MCF 10A (cell line): ENCODE measurements at regions not wholly inside any gene's neighbourhood (a gene's known extent, or its start where the extent isn't known, plus 50 kb on each side); places are given as distances from the start of the nearest gene placed in this dataset.
"Not testable (repeated sequence)": the region's sequence is repeated elsewhere in the genome, so short reads cannot be mapped to it uniquely, and the experiment has no call there.

Experiments
- BruUV-seq: library from RNA; stranded (reverse); fragments of 400-500 nt; replicated peaks from 2 replicates; lab custom pipeline; 2021; lab: Mats Ljungman, UMichigan
- CTCF ChIA-PET: fragments of 300-600 bp; sonication (Branson Sonifier 250); formaldehyde crosslinking; extraction: SDS; loops from one replicate; lab custom pipeline; 2021; ENCODE audit warnings: antibody characterized with exemption, inconsistent platforms; lab: Yijun Ruan, JAX
- POLR2A ChIA-PET: fragments of 300-600, 350-650 bp; sonication (Branson Sonifier 250); formaldehyde crosslinking; extraction: SDS; loops from one replicate; lab custom pipeline; 2020; ENCODE audit warnings: antibody characterized with exemption, inconsistent platforms; lab: Yijun Ruan, JAX
- DNase-seq: peaks from one replicate; pipeline ENCODE4 v3.0.0-alpha.2; 2018; ENCODE audit not compliant: unreplicated experiment
- H3K27ac Mint-ChIP-seq: one replicate; pipeline ENCODE4 v1.8.0; 2022; ENCODE audit warnings: mild to moderate bottlenecking, low read depth, mixed read lengths; ENCODE audit not compliant: unreplicated experiment
- H3K27me3 Mint-ChIP-seq: one replicate; pipeline ENCODE4 v1.8.0; 2022; ENCODE audit warnings: mixed read lengths; ENCODE audit not compliant: insufficient read depth, unreplicated experiment
- H3K36me3 Mint-ChIP-seq: one replicate; pipeline ENCODE4 v1.8.0; 2022; ENCODE audit warnings: mild to moderate bottlenecking, moderate library complexity, mixed read lengths; ENCODE audit not compliant: insufficient read depth, unreplicated experiment
- H3K4me1 Mint-ChIP-seq: one replicate; pipeline ENCODE4 v1.8.0; 2022; ENCODE audit warnings: mixed read lengths; ENCODE audit not compliant: insufficient read depth, unreplicated experiment
- H3K4me3 Mint-ChIP-seq: one replicate; pipeline ENCODE4 v1.8.0; 2022; ENCODE audit warnings: mild to moderate bottlenecking, moderate library complexity, mixed read lengths; ENCODE audit not compliant: unreplicated experiment
- H3K9me3 Mint-ChIP-seq: one replicate; pipeline ENCODE4 v1.8.0; 2022; ENCODE audit warnings: mixed read lengths; ENCODE audit not compliant: unreplicated experiment
- CTCF ChIP-seq: fragments of 200-600 bp; IDR thresholded peaks from one replicate; pipeline ENCODE4 v1.8.0; 2022; ENCODE audit warnings: antibody characterized with exemption, mild to moderate bottlenecking; ENCODE audit not compliant: unreplicated experiment
- intact Hi-C: fragments of 100-400 bp; cut with micrococcal nuclease; formaldehyde crosslinking; loops from 2 replicates; pipeline ENCODE4 v1.14.1; 2022

DNA sequence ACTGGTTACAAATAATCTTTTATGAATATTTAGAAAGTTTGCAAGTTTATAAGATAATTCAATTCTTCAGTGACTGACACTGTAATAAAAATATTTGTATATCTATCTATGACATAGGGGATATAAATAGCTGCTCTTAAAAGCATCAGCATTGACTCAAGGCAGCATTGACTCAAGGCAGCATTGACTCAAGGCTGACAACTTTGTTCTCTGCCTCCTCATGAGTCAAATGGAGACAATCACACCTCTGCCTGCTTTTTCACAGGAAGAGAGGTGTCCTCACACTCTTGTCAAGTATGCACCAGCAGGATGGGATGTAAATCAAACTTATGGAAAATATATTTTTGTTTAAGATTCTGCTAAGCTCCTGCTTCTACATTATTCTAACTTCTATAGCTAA lies 1173.1 kb downstream of the NSUN3 start:
- H3K27me3 Mint-ChIP-seq = peaks cover 74% of the 10 kb centered on the region
- H3K4me1 Mint-ChIP-seq = no peaks in the 10 kb centered on the region
- BruUV-seq = no TSS peak

DNA sequence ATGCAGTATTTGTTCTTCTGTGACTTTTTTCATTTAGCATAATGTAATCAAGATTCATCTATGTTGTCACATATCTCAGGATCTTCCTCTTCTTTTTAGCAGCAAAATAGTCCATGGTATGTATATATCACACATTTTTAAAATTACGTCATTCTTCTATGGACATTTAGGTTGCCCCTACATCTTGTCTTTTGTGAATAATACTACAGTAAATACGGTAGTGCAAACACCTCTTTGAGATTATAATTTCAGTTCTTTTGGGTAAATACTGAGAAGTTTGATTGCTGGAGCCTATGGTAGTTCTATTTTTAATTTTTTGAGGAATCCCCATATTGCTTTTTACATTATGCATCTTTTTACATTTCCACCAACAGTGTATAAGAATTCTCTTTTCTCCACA lies 1174.9 kb downstream of the NSUN3 start:
- Mint-ChIP-seq H3K4me3 (no peak overlapping the region), H3K9me3 (no peaks in the 10 kb centered on the region), H3K36me3 (no peaks in the 10 kb centered on the region), H3K27ac (no peak overlapping the region), H3K27me3 (peaks cover 78% of the 10 kb centered on the region), H3K4me1 (no peaks in the 10 kb centered on the region)
- no peak for TF ChIP-seq CTCF
- ChIA-PET CTCF (no interaction called here), POLR2A (no interaction called here)
- DNase-seq = no peak
- BruUV-seq = no TSS peak
- intact Hi-C loops = no loop called here

More for the DNA sequence above, 1173.1 kb downstream of the NSUN3 start:
- Mint-ChIP-seq H3K36me3 (no peaks in the 10 kb centered on the region), H3K4me3 (no peak overlapping the region), H3K27ac (no peak overlapping the region), H3K9me3 (no peaks in the 10 kb centered on the region)
- ChIA-PET POLR2A (interaction anchor here (0.5 kb wide), 1 partner anchor 1956 kb away, joined by 3 read pairs; no protein-coding TSS in a partner anchor), CTCF (no interaction called here)
- TF ChIP-seq CTCF = no peak
- no peak for DNase-seq
- intact Hi-C loops = no loop called here

GRCh38 chr3:95240395-95240794 lies 1177.5 kb downstream of the NSUN3 start:
- Mint-ChIP-seq H3K36me3 (no peaks in the 10 kb centered on the region), H3K9me3 (no peaks in the 10 kb centered on the region), H3K4me1 (no peaks in the 10 kb centered on the region), H3K4me3 (no peak overlapping the region), H3K27ac (no peak overlapping the region), H3K27me3 (peaks cover 91% of the 10 kb centered on the region)
- TF ChIP-seq CTCF = no peak
- ChIA-PET CTCF (interaction anchor here (0.7 kb wide), 1 partner anchor 12 kb away, joined by 3 read pairs; no protein-coding TSS in a partner anchor), POLR2A (no interaction called here)
- no TSS peak for BruUV-seq
- no peak for DNase-seq
- intact Hi-C loops = no loop called here

DNA sequence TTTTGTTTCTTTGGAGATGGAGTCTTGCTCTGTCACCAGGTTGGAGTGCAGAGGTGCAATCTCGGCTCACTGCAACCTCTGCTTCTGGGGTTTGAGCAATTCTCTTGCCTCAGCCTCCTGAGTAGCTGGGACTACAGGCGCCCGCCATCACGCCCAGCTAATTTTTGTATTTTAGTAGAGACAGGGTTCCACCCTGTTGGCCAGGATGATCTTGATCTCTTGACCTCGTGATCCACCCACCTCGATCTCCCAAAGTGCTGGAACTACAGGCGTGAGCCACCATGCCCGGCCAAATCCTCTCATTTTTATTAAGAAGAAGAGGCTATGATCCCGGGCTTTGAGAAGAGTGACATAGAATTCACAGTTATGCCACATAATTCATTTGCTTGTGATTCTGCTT lies 1178.4 kb downstream of the NSUN3 start:
- H3K4me3 Mint-ChIP-seq, CTCF ChIA-PET, POLR2A ChIA-PET, intact Hi-C loops, H3K36me3 Mint-ChIP-seq, H3K27ac Mint-ChIP-seq, BruUV-seq, H3K4me1 Mint-ChIP-seq, H3K9me3 Mint-ChIP-seq, DNase-seq: not testable (repeated sequence)
- H3K27me3 Mint-ChIP-seq = peaks cover 96% of the 10 kb centered on the region

DNA sequence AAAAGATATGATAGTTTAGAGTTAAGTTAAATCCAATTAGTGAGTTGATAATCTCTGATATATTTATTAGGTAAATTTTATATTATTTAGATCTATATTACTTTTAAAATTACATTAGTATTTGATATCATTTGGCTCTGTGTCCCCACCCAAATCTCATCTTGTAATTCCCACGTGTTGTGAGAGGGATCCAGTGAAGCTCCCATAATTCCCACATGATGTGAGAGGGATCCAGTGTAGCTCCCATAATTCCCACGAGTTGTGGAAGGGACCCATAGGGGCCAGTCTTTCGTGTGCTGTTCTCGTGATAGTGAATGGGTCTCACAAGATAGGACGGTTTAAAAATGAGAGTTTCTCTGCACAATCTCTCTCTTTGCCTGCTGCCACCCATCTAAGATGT lies 1183.6 kb downstream of the NSUN3 start:
- intact Hi-C loops = no loop called here
- POLR2A ChIA-PET = interaction anchor here (0.6 kb wide), 1 partner anchor 21 kb away, joined by 3 read pairs; no protein-coding TSS in a partner anchor

More for the DNA sequence above, 1183.6 kb downstream of the NSUN3 start:
- H3K27ac Mint-ChIP-seq = no peak overlapping the region
- peaks cover 84% of the 10 kb centered on the region for H3K27me3 Mint-ChIP-seq
- no peak overlapping the region for H3K4me3 Mint-ChIP-seq
- H3K4me1 Mint-ChIP-seq = no peaks in the 10 kb centered on the region
- no peak for TF ChIP-seq CTCF
- no peaks in the 10 kb centered on the region for H3K9me3 Mint-ChIP-seq
- no peaks in the 10 kb centered on the region for H3K36me3 Mint-ChIP-seq
- CTCF ChIA-PET = no interaction called here
- no peak for DNase-seq
- no TSS peak for BruUV-seq
